ENCODE measurements at regions not wholly inside any gene's neighbourhood (a gene's known extent, or its start where the extent isn't known, plus 50 kb on each side); places are given as distances from the start of the nearest gene placed in this dataset.

- no peak for DNase-seq (ENCODE audit: low read depth)
- H3K4me3 ChIP-seq (replicated peaks; ENCODE audit: low read depth, low read length), result no peak overlapping the region
- TF ChIP-seq, protein P1, sequence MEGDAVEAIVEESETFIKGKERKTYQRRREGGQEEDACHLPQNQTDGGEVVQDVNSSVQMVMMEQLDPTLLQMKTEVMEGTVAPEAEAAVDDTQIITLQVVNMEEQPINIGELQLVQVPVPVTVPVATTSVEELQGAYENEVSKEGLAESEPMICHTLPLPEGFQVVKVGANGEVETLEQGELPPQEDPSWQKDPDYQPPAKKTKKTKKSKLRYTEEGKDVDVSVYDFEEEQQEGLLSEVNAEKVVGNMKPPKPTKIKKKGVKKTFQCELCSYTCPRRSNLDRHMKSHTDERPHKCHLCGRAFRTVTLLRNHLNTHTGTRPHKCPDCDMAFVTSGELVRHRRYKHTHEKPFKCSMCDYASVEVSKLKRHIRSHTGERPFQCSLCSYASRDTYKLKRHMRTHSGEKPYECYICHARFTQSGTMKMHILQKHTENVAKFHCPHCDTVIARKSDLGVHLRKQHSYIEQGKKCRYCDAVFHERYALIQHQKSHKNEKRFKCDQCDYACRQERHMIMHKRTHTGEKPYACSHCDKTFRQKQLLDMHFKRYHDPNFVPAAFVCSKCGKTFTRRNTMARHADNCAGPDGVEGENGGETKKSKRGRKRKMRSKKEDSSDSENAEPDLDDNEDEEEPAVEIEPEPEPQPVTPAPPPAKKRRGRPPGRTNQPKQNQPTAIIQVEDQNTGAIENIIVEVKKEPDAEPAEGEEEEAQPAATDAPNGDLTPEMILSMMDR (IDR thresholded peaks at IDR 0.05; ENCODE audit: low read length, missing control alignments), result no peak
Measured at GRCh38 chr13:109996404-109996960, 210.1 kb upstream of the IRS2 start.

DNA sequence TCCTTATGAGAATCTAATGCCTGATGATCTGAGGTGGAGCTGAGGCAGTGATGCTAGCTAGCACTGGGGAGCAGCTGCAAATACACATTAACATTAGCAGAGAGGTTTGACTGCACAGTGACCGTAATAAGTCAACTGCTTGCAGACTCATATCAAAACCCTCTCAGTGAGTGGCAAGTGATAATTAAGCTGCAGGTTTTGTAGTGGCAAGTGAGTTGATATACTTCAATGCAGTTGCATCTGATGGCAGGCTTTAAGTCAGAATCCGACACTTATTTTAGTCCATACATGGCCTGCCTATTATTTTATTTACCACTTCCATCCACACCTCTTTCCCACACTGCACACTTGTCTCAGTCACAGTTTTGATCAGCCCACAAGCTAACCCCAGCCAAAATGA, 209.2 kb upstream of the IRS2 start:
- TF ChIP-seq, protein P1 (IDR thresholded peaks at IDR 0.05; ENCODE audit: low read length, missing control alignments), result no peak
- no peak overlapping the region for H3K4me3 ChIP-seq (replicated peaks; ENCODE audit: low read depth, low read length)
- no peak for DNase-seq (ENCODE audit: low read depth)

GRCh38 chr13:109990296-109990695, 203.9 kb upstream of the IRS2 start:
- TF ChIP-seq, protein P1 (IDR thresholded peaks at IDR 0.05; ENCODE audit: low read length, missing control alignments), result no peak

GRCh38 chr13:109989686-109990085, 203.3 kb upstream of the IRS2 start:
- no peak overlapping the region for H3K4me3 ChIP-seq (replicated peaks; ENCODE audit: low read depth, low read length)
- DNase-seq (ENCODE audit: low read depth), result peak; percentile 39
- TF ChIP-seq, protein P1 (IDR thresholded peaks at IDR 0.05; ENCODE audit: low read length, missing control alignments), result no peak

More at GRCh38 chr13:109990296-109990695, 203.9 kb upstream of the IRS2 start:
- no peak overlapping the region for H3K4me3 ChIP-seq (replicated peaks; ENCODE audit: low read depth, low read length)
- DNase-seq (ENCODE audit: low read depth), result no peak

GRCh38 chr13:109989155-109989554, 202.8 kb upstream of the IRS2 start:
- peak; percentile 27 for DNase-seq (ENCODE audit: low read depth)
- H3K4me3 ChIP-seq (replicated peaks; ENCODE audit: low read depth, low read length), result no peak overlapping the region
- TF ChIP-seq, protein P1 (IDR thresholded peaks at IDR 0.05; ENCODE audit: low read length, missing control alignments), result no peak

- no peak for DNase-seq (ENCODE audit: low read depth)
- no peak overlapping the region for H3K4me3 ChIP-seq (replicated peaks; ENCODE audit: low read depth, low read length)
- TF ChIP-seq, protein P1 (IDR thresholded peaks at IDR 0.05; ENCODE audit: low read length, missing control alignments), result no peak
Measured at GRCh38 chr13:109986851-109987250, 200.5 kb upstream of the IRS2 start.

DNA sequence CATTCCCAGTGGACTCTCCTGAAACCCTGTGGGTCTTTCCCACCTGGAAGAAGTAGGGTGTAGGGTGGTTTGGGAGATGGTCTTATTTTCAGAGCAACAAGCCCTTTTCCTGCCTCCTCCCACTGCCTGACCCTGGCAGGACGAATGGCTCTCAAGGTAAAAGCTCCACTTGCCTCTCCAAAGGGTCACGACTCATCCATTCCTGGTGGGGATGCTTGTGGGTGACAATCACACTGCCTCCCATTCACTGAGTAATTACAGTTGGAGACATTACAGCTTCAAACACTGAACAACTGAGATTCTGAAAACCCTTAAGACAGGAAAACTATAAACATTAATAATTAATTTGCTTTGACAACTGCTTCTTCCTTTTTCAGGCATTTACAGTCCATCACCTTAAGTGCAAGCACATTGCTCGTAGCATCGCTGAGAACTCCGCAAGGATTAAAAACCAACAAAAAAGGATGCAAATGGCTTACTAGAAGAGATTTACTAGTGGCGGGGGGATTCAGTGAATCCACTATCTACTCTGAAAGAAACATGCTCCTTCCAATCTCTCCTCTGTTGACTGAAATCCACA, 199.6 kb upstream of the IRS2 start:
- no peak for DNase-seq (ENCODE audit: low read depth)
- H3K4me3 ChIP-seq (replicated peaks; ENCODE audit: low read depth, low read length), result no peak overlapping the region
- TF ChIP-seq, protein P1 (IDR thresholded peaks at IDR 0.05; ENCODE audit: low read length, missing control alignments), result no peak
